Embryonic facial prominence (tissue), 1 donor: ENCODE measurements at regions not wholly inside any gene's neighbourhood (a gene's known extent, or its start where the extent isn't known, plus 50 kb on each side); places are given as distances from the start of the nearest gene placed in this dataset.
"Not testable (repeated sequence)": the region's sequence is repeated elsewhere in the genome, so short reads cannot be mapped to it uniquely, and the experiment has no call there.

Experiments used
- DNase-seq: peaks from one replicate; pipeline ENCODE4 v3.0.0-alpha.2; 2016; ENCODE audit errors: extremely low spot score

- DNase-seq: no peak
These were observed 70.0 kb downstream of the LMO4 start for GRCh38 chr1:87398641-87399040.

- DNase-seq: no peak
These were observed 70.6 kb downstream of the LMO4 start for GRCh38 chr1:87399264-87399663.

GRCh38 chr1:87399701-87400100 lies 71.0 kb downstream of the LMO4 start:
- no peak for DNase-seq

GRCh38 chr1:87400813-87401212 lies 72.1 kb downstream of the LMO4 start:
- no peak for DNase-seq

- DNase-seq: no peak
These were observed 73.7 kb downstream of the LMO4 start for GRCh38 chr1:87402241-87403002.

GRCh38 chr1:87403061-87403820 lies 74.6 kb downstream of the LMO4 start:
- DNase-seq: no peak

- DNase-seq: no peak
These were observed 75.6 kb downstream of the LMO4 start for GRCh38 chr1:87404296-87404695.

- no peak for DNase-seq
These were observed 80.1 kb downstream of the LMO4 start for GRCh38 chr1:87408665-87409248.

GRCh38 chr1:87410776-87411480 lies 82.2 kb downstream of the LMO4 start:
- DNase-seq: no peak

- DNase-seq: not testable (repeated sequence)
These were observed 85.2 kb downstream of the LMO4 start for GRCh38 chr1:87413846-87414245.

GRCh38 chr1:87418048-87418447 lies 89.4 kb downstream of the LMO4 start:
- no peak for DNase-seq

GRCh38 chr1:87421809-87422208 lies 93.1 kb downstream of the LMO4 start:
- DNase-seq: no peak

GRCh38 chr1:87424541-87424940 lies 95.9 kb downstream of the LMO4 start:
- DNase-seq: no peak

GRCh38 chr1:87426463-87427249 lies 98.0 kb downstream of the LMO4 start:
- no peak for DNase-seq

GRCh38 chr1:87428367-87428766 lies 99.7 kb downstream of the LMO4 start:
- DNase-seq: no peak

GRCh38 chr1:87428883-87429282 lies 100.2 kb downstream of the LMO4 start:
- DNase-seq: no peak

- no peak for DNase-seq
These were observed 104.0 kb downstream of the LMO4 start for GRCh38 chr1:87432685-87433084.

GRCh38 chr1:87433101-87433500 lies 104.4 kb downstream of the LMO4 start:
- not testable (repeated sequence) for DNase-seq

- DNase-seq: no peak
These were observed 106.8 kb downstream of the LMO4 start for GRCh38 chr1:87435484-87435883.

- DNase-seq: not testable (repeated sequence)
These were observed 107.4 kb downstream of the LMO4 start for GRCh38 chr1:87436115-87436514.

- no peak for DNase-seq
These were observed 107.9 kb downstream of the LMO4 start for GRCh38 chr1:87436534-87436933.
